ENCODE measurements at regions not wholly inside any gene's neighbourhood (a gene's known extent, or its start where the extent isn't known, plus 50 kb on each side); places are given as distances from the start of the nearest gene placed in this dataset.

DNA sequence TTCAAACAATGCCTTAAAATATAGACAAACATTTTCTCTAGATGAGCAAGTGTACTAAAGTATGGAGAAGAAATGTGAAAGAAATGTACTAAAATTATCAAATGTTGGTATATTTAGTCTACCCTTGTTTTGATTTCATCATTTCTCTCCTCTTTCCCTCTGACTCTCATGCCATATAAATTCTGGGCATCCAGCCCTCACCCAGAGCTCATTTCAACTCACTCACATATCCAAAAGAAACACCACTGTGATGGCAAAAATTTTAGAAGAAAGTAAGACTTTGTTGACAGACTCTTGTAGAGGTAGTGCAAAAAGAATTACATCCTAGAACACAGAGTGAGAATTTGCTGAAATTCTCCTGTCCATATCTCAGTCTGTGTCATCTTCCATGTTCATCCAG, 377.8 kb upstream of the SUCLG2 start:
- Mint-ChIP-seq H3K27me3 (peaks cover 7 to 27% of the 10 kb centered on the region in 2 donors), H3K4me3 (no peak overlapping the region), H3K27ac (no peak overlapping the region), H3K36me3 (ENCODE audit: insufficient read depth) (no peaks in the 10 kb centered on the region), H3K4me1 (ENCODE audit: low read depth in 2 of 2) (no peaks in the 10 kb centered on the region), H3K9me3 (no peaks in the 10 kb centered on the region)
- ATAC-seq (replicated peaks) (no peak), DNase-seq (no peak)

- peaks cover 4 to 16% of the 10 kb centered on the region in 2 donors for H3K4me1 Mint-ChIP-seq (ENCODE audit: low read depth in 2 of 2)
- H3K36me3 Mint-ChIP-seq (ENCODE audit: insufficient read depth) = no peaks in the 10 kb centered on the region
- H3K4me3 Mint-ChIP-seq = no peak overlapping the region
- no peak for DNase-seq
- H3K9me3 Mint-ChIP-seq = no peaks in the 10 kb centered on the region
- peak; percentile 45 for ATAC-seq (replicated peaks)
- no peaks in the 10 kb centered on the region for H3K27me3 Mint-ChIP-seq
- no peak overlapping the region for H3K27ac Mint-ChIP-seq
These were observed 370.8 kb upstream of the SUCLG2 start for GRCh38 chr3:68025189-68025588.

DNA sequence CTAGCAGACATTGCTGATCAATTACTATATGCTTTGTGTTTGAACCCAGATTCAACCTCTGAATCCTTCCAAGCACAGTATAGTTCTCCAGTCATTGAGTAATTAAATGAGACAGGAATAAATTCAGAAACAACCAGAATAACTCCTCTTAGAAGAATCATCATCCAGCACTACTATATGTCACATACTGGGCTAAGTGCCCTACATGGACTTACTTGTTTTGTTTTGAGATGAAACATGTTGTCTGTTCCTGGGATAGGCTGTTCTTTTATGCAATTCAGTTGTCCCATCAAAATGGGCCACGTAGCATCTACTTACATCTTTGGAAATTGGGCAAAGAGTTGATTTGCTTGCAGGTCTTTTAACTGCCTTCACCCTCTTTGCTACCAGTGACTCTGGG, 365.5 kb upstream of the SUCLG2 start:
- H3K9me3 Mint-ChIP-seq = no peaks in the 10 kb centered on the region
- ATAC-seq (replicated peaks) (no peak), DNase-seq (no peak)
- H3K27me3 Mint-ChIP-seq = no peaks in the 10 kb centered on the region
- peaks cover 0 to 7% of the 10 kb centered on the region in 2 donors for H3K4me1 Mint-ChIP-seq (ENCODE audit: low read depth in 2 of 2)
- H3K4me3 Mint-ChIP-seq = no peak overlapping the region
- H3K36me3 Mint-ChIP-seq (ENCODE audit: insufficient read depth) = no peaks in the 10 kb centered on the region
- H3K27ac Mint-ChIP-seq = no peak overlapping the region

GRCh38 chr3:68018275-68018674, 363.9 kb upstream of the SUCLG2 start:
- H3K4me3 Mint-ChIP-seq = no peak overlapping the region
- no peaks in the 10 kb centered on the region for H3K27me3 Mint-ChIP-seq
- ATAC-seq (replicated peaks) = no peak
- no peak for DNase-seq
- H3K9me3 Mint-ChIP-seq = no peaks in the 10 kb centered on the region
- H3K36me3 Mint-ChIP-seq (ENCODE audit: insufficient read depth) = no peaks in the 10 kb centered on the region
- peaks cover 0 to 6% of the 10 kb centered on the region in 2 donors for H3K4me1 Mint-ChIP-seq (ENCODE audit: low read depth in 2 of 2)
- no peak overlapping the region for H3K27ac Mint-ChIP-seq

GRCh38 chr3:68017069-68017468, 362.7 kb upstream of the SUCLG2 start:
- H3K4me3 Mint-ChIP-seq = no peak overlapping the region
- no peaks in the 10 kb centered on the region for H3K9me3 Mint-ChIP-seq
- H3K27ac Mint-ChIP-seq = no peak overlapping the region
- ATAC-seq (replicated peaks) (no peak), DNase-seq (no peak)
- H3K36me3 Mint-ChIP-seq (ENCODE audit: insufficient read depth) = no peaks in the 10 kb centered on the region
- H3K4me1 Mint-ChIP-seq (ENCODE audit: low read depth in 2 of 2) = peaks cover 0 to 6% of the 10 kb centered on the region in 2 donors
- no peaks in the 10 kb centered on the region for H3K27me3 Mint-ChIP-seq

- peaks cover 4% of the 10 kb centered on the region for H3K36me3 Mint-ChIP-seq (ENCODE audit: insufficient read depth)
- no peaks in the 10 kb centered on the region for H3K9me3 Mint-ChIP-seq
- no peak for DNase-seq
- H3K27ac Mint-ChIP-seq = no peak overlapping the region
- no peak for ATAC-seq (replicated peaks)
- peaks cover 8% of the 10 kb centered on the region in 2 donors for H3K4me1 Mint-ChIP-seq (ENCODE audit: low read depth in 2 of 2)
- peaks cover 32 to 42% of the 10 kb centered on the region in 2 donors for H3K27me3 Mint-ChIP-seq
- H3K4me3 Mint-ChIP-seq = no peak overlapping the region
These were observed 355.5 kb upstream of the SUCLG2 start for GRCh38 chr3:68009900-68010299.

DNA sequence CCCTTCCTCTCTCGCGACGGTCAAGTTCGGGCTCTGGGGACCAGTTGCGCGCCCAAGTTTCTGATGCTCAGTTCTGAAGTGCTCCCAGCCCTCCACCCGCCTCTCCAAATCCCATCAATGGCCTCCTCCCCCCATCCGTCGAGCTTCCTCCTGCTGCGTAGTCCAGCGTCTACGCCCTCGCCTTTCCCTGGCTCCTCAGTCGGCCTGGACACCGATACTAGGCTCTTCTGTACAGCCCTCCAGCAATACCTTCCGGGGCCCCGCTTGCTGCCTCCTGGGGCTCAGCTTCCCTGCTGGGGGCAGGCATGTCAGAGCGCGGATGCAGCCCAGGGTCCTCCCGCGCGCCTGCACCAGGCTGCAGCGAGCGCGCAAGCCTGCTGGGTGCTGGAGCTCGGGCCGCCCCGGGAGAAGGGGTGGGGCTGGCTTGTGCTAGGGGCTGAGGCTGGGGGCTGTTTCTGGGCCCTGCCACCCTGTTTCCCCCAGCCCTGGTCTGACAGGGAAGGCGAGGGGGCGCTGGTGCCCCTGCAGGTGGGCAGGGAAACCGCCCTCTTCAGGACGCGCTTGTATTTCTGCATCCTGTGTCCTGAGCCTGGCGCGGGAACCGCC, 353.3 kb upstream of the SUCLG2 start:
- Mint-ChIP-seq H3K27ac (peak overlapping the region in 1 of 2 donors; percentile 1), H3K36me3 (ENCODE audit: insufficient read depth) (peaks cover 4% of the 10 kb centered on the region), H3K4me3 (peak overlapping the region; percentile 59 to 63), H3K4me1 (ENCODE audit: low read depth in 2 of 2) (peaks cover 8% of the 10 kb centered on the region in 2 donors), H3K9me3 (no peaks in the 10 kb centered on the region), H3K27me3 (peaks cover 51 to 53% of the 10 kb centered on the region in 2 donors)
- peak in 2 of 3 experiments; percentile 5 to 11 for DNase-seq
- peak; percentile 66 for ATAC-seq (replicated peaks)

GRCh38 chr3:68006646-68007045, 352.2 kb upstream of the SUCLG2 start:
- no peak for ATAC-seq (replicated peaks)
- Mint-ChIP-seq H3K9me3 (no peaks in the 10 kb centered on the region), H3K27me3 (peaks cover 53 to 57% of the 10 kb centered on the region in 2 donors), H3K4me3 (no peak overlapping the region), H3K27ac (no peak overlapping the region), H3K36me3 (ENCODE audit: insufficient read depth) (peaks cover 4% of the 10 kb centered on the region), H3K4me1 (ENCODE audit: low read depth in 2 of 2) (peaks cover 8% of the 10 kb centered on the region in 2 donors)
- DNase-seq = no peak

- no peak for DNase-seq
- peaks cover 8% of the 10 kb centered on the region in 2 donors for H3K4me1 Mint-ChIP-seq (ENCODE audit: low read depth in 2 of 2)
- H3K36me3 Mint-ChIP-seq (ENCODE audit: insufficient read depth) = peaks cover 4% of the 10 kb centered on the region
- peaks cover 50 to 71% of the 10 kb centered on the region in 2 donors for H3K27me3 Mint-ChIP-seq
- ATAC-seq (replicated peaks) = no peak
- no peaks in the 10 kb centered on the region for H3K9me3 Mint-ChIP-seq
- H3K4me3 Mint-ChIP-seq = no peak overlapping the region
- no peak overlapping the region for H3K27ac Mint-ChIP-seq
These were observed 349.7 kb upstream of the SUCLG2 start for GRCh38 chr3:68004091-68004490.

- no peaks in the 10 kb centered on the region for H3K4me1 Mint-ChIP-seq (ENCODE audit: low read depth in 2 of 2)
- H3K36me3 Mint-ChIP-seq (ENCODE audit: insufficient read depth) = no peaks in the 10 kb centered on the region
These were observed 343.9 kb upstream of the SUCLG2 start for GRCh38 chr3:67998281-67998680.

GRCh38 chr3:67995206-67995605, 340.8 kb upstream of the SUCLG2 start:
- Mint-ChIP-seq H3K9me3 (no peaks in the 10 kb centered on the region), H3K36me3 (ENCODE audit: insufficient read depth) (no peaks in the 10 kb centered on the region), H3K27ac (no peak overlapping the region), H3K4me1 (ENCODE audit: low read depth in 2 of 2) (no peaks in the 10 kb centered on the region), H3K27me3 (peaks cover 9 to 21% of the 10 kb centered on the region in 2 donors), H3K4me3 (no peak overlapping the region)
- DNase-seq (no peak), ATAC-seq (replicated peaks) (no peak)

More at GRCh38 chr3:67998281-67998680, 343.9 kb upstream of the SUCLG2 start:
- peaks cover 9 to 43% of the 10 kb centered on the region in 2 donors for H3K27me3 Mint-ChIP-seq
- H3K4me3 Mint-ChIP-seq = no peak overlapping the region
- no peak for ATAC-seq (replicated peaks)
- no peaks in the 10 kb centered on the region for H3K9me3 Mint-ChIP-seq
- DNase-seq = no peak
- H3K27ac Mint-ChIP-seq = no peak overlapping the region

- Mint-ChIP-seq H3K4me3 (no peak overlapping the region), H3K36me3 (ENCODE audit: insufficient read depth) (no peaks in the 10 kb centered on the region), H3K9me3 (no peaks in the 10 kb centered on the region), H3K27ac (no peak overlapping the region), H3K4me1 (ENCODE audit: low read depth in 2 of 2) (no peaks in the 10 kb centered on the region), H3K27me3 (peaks cover 0 to 5% of the 10 kb centered on the region in 2 donors)
- DNase-seq (no peak), ATAC-seq (replicated peaks) (no peak)
These were observed 332.3 kb upstream of the SUCLG2 start for GRCh38 chr3:67986706-67987105.

DNA sequence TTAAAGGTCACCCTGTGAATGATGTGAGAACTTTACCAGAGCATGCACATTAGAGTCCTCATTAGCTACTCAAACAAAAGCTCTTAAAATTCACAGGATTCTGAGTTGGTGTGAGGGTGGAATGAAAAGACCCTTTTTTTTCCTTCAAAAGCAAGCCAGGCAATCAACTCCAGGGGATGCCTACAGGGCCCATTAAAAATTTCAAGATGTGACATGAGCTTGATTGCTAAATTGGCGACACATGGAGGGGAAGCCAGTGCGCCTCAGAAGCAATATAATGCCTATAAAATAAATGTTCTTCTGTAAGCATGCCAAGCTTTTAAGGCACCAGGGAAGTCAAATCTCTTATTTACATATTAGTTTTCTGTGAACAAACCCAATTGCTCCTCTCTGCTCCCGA, 328.8 kb upstream of the SUCLG2 start:
- no peaks in the 10 kb centered on the region for H3K9me3 Mint-ChIP-seq
- no peaks in the 10 kb centered on the region for H3K4me1 Mint-ChIP-seq (ENCODE audit: low read depth in 2 of 2)
- ATAC-seq (replicated peaks) (no peak), DNase-seq (no peak)
- no peak overlapping the region for H3K4me3 Mint-ChIP-seq
- no peak overlapping the region for H3K27ac Mint-ChIP-seq
- peaks cover 0 to 5% of the 10 kb centered on the region in 2 donors for H3K27me3 Mint-ChIP-seq
- H3K36me3 Mint-ChIP-seq (ENCODE audit: insufficient read depth) = no peaks in the 10 kb centered on the region

GRCh38 chr3:67981077-67981476, 326.7 kb upstream of the SUCLG2 start:
- Mint-ChIP-seq H3K9me3 (no peaks in the 10 kb centered on the region), H3K27me3 (no peaks in the 10 kb centered on the region), H3K4me1 (ENCODE audit: low read depth in 2 of 2) (no peaks in the 10 kb centered on the region), H3K4me3 (no peak overlapping the region), H3K27ac (no peak overlapping the region), H3K36me3 (ENCODE audit: insufficient read depth) (no peaks in the 10 kb centered on the region)
- DNase-seq (no peak), ATAC-seq (replicated peaks) (no peak)
